ENCODE measurements at regions not wholly inside any gene's neighbourhood (a gene's known extent, or its start where the extent isn't known, plus 50 kb on each side); places are given as distances from the start of the nearest gene placed in this dataset.
"Not testable (repeated sequence)": the region's sequence is repeated elsewhere in the genome, so short reads cannot be mapped to it uniquely, and the experiment has no call there.

DNA sequence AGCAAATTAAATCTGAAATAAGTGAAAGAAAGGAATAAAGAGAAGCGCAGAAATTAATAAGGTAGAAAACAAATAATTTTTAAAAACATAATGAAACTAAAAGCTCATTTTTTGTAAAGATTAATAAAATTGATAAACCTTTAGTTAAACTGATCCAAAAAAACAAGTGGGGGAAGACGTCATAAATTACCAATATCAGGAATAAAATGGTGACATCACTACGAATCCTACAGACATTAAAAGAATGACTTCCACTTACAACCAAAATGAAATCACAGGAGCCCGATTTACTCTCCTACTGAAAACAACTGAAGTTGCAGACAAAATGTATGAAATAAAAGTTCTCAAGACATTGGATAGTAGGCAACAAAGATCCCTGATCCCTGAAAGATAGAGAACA, 68.1 kb upstream of the IFFO2 start:
- no peak for DNase-seq (ENCODE audit: low read depth)

DNA sequence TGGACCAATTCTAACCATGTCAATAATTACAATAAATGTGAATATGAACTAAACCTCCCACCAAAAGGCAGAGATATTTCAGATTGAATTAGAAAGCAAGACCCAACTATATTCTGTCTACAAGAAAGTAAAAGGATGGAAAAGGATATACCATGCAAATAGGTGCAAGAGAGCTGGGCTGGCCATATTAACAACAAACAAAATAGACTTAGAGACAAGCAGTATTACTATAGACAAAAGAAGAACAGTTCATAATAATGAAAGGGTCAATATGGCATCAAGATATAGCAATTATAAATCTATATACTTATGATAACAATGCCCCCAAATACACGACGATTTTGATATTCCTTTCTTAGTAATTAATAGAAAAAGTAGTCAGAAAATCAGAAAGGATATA, 67.3 kb upstream of the IFFO2 start:
- DNase-seq (ENCODE audit: low read depth), result no peak

DNA sequence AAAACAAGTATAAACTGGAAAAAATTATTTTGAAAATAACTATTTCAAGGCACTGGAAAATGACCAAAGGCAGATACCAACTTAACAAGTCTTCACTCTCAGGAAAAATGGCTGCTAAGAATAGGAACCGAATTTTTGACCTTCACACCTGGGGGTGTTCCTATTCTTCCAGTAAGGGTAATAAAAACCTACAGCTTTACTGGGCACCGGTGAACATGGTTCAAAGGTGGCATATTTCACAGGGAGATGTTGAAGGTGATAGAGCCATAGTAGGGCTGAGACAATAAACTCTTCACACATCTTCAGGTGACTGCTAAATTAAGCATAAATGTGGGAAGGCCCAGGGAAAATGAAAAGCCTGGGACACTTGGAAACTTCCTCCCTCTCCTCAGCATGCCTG, 65.4 kb upstream of the IFFO2 start:
- DNase-seq (ENCODE audit: low read depth), result no peak

DNA sequence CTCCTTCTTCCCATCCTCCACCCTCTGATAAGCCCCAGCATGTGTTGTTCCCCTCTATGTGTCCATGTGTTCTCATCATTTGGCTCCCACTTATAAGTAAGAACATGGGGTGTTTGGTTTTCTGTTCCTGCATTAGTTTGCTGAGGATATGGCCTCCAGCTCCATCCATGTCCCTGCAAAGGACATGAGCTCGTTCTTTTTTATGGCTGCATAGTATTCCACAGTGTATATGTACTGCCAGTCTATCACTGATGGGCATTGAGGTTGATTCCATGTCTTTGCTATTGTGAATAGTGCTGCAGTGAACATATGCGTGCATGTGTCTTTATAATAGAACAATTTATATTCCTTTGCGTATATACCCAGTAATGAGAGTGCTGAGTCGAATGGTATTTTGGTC, 62.8 kb upstream of the IFFO2 start:
- DNase-seq (ENCODE audit: low read depth), result not testable (repeated sequence)

DNA sequence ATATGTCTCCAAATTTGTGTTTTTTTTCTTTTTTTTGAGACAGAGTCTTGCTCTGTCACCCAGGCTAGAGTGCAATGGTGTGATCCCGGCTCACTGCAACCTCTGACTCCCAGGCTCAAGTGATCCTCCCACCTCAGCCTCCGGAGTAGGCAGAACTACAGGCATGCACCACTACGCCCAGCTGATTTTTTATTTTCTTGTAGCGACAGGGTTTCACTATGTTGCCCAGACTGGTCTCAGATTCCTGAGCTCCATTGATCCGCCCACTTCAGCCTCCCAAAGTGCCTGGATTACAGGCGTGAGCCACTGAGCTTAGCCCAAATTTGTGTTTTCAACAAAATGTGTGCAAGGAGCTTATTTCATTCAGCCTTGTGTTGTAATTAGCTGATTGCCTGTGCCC, 59.0 kb upstream of the IFFO2 start:
- no peak for DNase-seq (ENCODE audit: low read depth)

DNA sequence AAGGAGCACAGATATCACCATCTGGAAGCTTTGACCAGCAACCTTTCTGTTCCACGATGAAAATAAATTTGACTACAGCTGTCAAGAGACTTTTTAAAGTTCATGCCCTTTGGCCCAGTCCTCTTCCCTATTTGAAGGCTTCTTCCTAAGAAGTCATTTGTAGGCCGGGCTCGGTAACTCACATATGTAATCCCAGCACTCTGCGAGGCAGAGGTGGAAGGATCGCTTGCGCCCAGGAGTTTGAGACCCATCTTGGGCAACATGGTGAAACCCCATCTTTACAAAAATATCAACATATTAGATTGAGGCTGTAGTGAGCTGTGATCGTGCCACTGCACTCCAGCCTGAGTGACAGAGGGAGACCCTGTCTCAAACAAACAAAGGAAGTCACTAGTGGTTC, 58.3 kb upstream of the IFFO2 start:
- DNase-seq (ENCODE audit: low read depth), result no peak

DNA sequence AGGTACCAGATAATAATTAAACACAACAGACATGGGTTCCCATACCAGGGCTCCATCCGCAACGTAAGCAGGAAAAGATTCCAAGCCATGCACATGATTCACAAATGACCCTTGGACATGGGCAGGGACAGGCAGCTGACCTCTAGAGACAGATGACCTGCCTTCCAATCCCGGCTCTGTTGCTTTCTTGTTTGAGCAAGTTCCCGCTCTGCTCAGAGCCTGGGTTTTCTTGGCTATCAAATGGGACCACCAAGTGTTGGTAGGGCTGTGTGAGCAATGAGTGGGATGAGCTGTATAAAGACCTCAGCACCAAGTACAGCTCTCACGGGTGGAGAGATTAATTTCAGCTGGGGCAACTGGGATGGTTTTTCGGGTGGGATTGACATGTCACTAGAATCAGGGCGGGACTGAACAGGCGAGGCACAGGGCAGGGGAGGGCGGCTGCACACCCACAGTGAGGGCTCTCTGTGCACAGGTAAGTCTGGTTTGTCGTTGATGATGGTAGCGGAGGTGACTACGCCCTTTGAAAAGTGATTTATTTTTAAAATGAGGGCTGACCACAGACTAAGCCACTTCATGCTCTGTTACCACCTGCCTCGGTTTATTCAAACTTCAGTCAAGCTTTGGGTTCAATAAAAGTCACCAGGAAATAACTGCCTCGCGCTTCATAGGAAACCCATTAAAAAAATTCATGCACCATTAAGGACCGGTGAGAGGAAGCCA, 57.5 kb upstream of the IFFO2 start:
- no peak for DNase-seq (ENCODE audit: low read depth)

DNA sequence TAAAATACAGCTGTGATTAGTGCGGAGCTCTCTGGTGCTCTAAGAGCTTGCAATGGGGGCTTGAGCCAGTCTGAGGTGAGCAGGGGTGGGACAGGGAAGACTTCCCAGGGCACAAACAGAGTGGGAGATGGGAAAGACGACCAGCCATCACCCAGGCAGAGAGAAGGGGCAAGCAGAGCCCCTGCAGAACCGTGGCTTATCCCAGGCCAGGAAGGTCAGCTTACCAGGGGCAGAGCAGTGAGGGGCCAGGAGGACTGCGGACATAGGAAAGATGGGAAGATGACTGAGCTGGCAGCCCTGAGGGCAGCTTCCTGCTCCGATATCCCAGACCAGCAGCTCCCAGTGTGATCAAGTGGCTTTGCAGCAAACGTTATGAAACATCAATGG, 55.4 kb upstream of the IFFO2 start:
- DNase-seq (ENCODE audit: low read depth), result no peak

DNA sequence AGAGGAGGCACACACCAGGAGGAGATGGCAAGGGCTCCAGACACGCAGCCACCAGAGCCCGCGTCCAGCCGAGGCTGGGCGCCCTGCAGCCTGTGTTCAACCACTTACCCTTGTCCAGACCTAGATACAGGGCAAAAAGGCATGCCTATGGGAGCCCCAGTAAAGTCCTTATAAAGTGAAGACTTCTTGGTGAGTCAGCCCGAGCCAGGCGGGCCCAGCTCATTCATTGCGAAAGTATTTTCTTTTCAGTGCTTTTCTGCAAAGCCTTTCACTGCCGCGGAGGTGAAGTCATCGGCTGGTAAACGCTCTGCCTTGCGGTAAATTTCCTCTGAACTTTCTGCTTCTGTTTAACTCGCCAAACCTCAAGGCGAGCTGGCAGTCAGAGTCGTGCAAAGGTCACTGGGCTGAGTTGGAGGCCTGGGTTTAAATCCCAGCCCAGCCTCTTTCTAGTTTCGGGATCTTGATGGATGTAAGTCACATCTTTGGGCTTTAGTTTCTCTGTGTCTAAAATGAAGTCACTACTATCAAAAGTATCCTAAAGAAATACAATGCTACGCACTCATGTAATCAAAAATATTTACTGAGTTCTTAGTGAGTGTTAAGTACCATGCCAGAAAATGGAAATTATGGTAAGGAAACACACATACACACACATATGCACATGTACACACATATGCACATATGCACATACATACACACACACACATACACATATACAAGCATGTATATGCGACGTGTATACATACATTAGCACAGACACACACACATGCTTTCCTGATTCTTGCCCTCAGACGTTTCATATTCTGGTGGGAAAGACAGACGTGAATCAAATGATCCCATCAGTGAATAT, 54.7 kb upstream of the IFFO2 start:
- DNase-seq (ENCODE audit: low read depth), result peak; percentile 95

DNA sequence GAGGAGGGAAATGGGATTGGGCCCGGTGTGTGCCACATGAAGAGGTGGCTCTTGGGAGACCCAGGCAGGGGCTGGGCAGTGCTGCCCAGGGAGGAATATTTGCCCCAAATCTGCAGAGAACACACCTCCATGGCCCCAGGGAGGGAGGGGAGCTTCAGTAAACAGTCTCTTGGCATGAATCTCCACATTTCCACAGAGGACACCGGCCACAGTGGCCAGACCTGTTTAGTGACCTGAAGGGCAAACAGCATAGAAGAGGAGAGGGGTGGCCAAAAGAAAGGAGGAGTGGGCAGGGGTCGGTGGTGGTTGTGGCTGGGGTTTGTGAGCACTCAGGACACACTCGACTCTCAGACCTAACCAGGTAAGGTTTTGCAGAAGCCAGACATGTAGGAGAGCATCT, 54.0 kb upstream of the IFFO2 start:
- DNase-seq (ENCODE audit: low read depth), result no peak

DNA sequence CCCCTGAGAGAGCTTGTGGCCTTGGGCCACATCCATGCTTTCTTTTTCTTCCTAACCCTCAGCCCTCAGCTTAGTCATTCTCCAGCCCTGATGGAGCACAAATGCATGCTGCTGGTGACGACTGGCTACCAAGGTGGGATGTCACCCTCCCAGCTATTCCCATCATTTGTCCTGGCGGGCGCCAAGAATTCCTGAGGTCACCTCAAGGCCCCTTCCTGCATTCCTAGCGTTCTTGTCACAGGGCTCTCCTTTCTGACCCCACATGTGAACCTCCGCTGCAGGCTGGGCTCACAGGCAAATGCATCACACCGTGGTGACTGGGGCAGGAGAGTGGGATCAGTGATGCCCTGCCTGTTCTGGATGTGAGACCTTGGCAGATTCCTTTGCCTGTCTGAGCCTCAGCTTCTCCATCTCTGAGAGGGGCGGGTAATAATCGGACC, 53.4 kb upstream of the IFFO2 start:
- DNase-seq (ENCODE audit: low read depth), result peak; percentile 81

DNA sequence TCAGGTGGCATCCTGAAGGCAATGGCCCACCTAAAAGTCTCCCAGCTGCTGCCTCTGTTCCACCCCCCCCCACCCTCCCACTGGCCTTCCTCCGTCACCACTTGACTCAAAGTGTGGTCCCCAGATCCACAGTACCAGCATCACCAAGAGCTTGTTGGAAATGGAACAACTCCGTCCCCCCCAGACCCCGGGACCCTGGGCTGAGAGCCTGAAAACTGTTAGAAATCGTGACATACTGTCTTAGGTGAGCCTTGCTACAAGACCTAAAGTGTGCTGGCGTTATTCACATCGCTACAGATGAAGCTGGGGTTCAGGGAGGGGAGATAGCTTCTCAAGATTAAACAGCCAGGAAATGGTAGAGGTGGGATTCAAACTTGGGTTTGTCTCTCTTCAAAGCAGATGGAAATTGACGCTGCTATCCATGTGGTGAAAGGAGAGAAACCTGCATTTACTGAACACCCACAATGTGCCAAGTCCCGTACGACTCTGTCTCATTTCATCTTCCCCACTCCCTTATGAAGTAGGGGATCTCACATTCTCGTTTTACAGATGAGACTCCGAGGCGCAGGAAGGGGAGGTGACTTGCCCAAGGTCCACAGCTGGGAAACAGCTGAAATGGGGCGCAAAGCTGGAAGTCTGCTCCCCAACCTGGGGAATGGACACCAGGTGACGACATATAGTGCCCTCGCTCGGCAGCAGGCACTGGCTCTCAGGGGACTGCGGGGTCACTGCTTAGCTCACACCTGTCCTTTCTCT, 52.8 kb upstream of the IFFO2 start:
- DNase-seq (ENCODE audit: low read depth), result no peak

DNA sequence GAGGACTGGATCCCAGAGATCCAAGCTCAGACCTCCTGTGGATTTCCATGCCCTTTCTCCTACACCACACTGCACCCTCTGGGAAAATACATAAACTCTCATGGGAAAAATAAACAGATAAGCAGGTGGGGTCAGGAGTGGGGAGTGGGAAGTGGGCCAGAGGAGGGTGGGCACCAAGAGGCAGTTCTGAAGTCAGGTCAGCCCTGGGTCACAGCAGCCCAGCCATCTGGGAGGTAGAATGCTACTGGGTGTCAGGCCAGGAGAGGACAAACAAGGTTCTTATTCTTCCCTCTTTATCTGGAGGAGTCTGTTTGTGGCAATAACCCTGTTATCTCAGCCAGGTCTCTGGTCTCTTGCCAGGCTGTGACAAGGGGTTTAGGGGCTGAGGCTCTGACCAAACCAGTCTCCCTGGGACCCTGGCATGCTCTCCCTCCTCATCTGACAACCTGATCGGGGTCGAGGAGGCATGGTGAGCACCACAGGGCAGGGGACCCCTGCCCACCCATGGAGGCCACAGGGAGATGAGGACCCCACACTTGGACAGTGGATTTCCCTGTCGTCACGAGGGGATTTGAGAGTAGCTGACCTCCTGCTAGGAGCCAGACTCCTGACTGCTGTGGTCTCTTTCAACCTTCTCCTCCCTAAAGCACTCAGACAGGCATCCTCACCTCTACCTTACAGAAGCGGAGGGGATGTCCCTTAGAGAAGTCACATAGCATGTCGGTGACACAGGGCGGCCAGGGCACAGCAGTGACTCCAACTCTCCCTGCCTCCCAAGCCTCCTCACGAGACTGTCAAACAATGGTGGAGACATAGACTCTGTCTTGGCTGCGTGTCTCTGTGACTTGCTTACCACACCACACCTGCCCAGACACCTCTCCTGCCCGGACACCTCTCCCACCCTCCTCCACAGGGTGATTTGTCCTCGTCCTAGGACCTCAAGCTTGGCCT, 51.3 kb upstream of the IFFO2 start:
- no peak for DNase-seq (ENCODE audit: low read depth)

DNA sequence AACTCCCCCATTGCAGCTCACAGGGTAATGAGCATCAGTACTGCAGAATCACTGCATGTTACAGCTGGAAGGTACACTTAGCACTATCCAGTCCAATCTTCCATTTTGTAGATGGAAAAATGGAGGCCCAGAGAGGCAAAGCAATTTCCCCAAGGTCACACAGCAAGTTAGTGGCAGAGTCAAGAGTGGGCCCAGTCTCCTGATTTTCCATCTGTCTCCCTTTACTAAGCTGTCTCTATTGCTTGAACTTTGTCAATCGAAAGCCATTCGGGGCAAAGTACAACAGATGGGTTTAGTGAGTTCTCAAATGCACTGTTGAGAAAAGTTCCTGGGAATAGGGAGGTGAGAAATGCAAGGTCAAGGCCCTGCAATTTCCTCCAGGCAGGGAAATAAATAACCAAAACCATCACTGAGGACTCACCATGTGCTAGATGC, 50.4 kb upstream of the IFFO2 start:
- DNase-seq (ENCODE audit: low read depth), result no peak

Data from GM04503 (cell line).